Left lung (tissue), 4 donors: ENCODE measurements at regions not wholly inside any gene's neighbourhood (a gene's known extent, or its start where the extent isn't known, plus 50 kb on each side); places are given as distances from the start of the nearest gene placed in this dataset.
A peak's percentile ranks its signal among the peaks of the same experiment; 100 is the strongest.

Experiments used
- ATAC-seq: fragments of 200-7000 bp; cut with Tn5 transposase; one replicate; pipeline ENCODE4 v1.9.1; 2020; ENCODE audit warnings: moderate library complexity
- DNase-seq, 4 donors: peaks; one replicate each; pipeline ENCODE4 v3.0.0-alpha.2; 2013 to 2020
- H3K27ac ChIP-seq, 2 donors: fragments of 200-600 bp; sonication (generic) in 1 of 2; one replicate each; pipeline versions ENCODE4 v1.5.0 to v1.8.0; 2020 to 2021
- H3K27me3 ChIP-seq, 2 donors: fragments of 200-600 bp; sonication (generic) in 1 of 2; one replicate each; pipeline versions ENCODE4 v1.5.0 to v1.8.0; 2020 to 2021
- H3K36me3 ChIP-seq, 2 donors: fragments of 200-600 bp; sonication (generic) in 1 of 2; one replicate each; pipeline versions ENCODE4 v1.5.0 to v1.8.0; 2020 to 2021
- H3K4me1 ChIP-seq, 2 donors: fragments of 200-600 bp; one replicate each; pipeline ENCODE4 v1.8.0; 2021
- H3K4me3 ChIP-seq, 2 donors: fragments of 200-600 bp; sonication (generic) in 1 of 2; one replicate each; pipeline versions ENCODE4 v1.5.0 to v1.8.0; 2020 to 2021; ENCODE audit warnings: mild to moderate bottlenecking in 1 of 2
- H3K9me3 ChIP-seq, 2 donors: fragments of 200-600 bp; sonication (generic) in 1 of 2; one replicate each; pipeline versions ENCODE4 v1.5.0 to v1.8.0; 2020 to 2021
- intact Hi-C, 2 donors: fragments of 100-400 bp; cut with DNase I; formaldehyde crosslinking; loops; one replicate each; pipeline versions ENCODE4 v1.11.2 to v1.14.2; 2022
- TF ChIP-seq, protein P1 (sequence below), 2 donors: fragments of 200-600 bp; sonication (generic) in 1 of 2; IDR thresholded peaks; one replicate each; pipeline versions ENCODE4 v1.5.0 to v1.8.0; 2021; ENCODE audit warnings: antibody characterized with exemption in 2 of 2
- donor health status: DM: no; HTN: yes; CAD: no.
- donor health status: DM: no; HTN: no; CAD: no.

DNA sequence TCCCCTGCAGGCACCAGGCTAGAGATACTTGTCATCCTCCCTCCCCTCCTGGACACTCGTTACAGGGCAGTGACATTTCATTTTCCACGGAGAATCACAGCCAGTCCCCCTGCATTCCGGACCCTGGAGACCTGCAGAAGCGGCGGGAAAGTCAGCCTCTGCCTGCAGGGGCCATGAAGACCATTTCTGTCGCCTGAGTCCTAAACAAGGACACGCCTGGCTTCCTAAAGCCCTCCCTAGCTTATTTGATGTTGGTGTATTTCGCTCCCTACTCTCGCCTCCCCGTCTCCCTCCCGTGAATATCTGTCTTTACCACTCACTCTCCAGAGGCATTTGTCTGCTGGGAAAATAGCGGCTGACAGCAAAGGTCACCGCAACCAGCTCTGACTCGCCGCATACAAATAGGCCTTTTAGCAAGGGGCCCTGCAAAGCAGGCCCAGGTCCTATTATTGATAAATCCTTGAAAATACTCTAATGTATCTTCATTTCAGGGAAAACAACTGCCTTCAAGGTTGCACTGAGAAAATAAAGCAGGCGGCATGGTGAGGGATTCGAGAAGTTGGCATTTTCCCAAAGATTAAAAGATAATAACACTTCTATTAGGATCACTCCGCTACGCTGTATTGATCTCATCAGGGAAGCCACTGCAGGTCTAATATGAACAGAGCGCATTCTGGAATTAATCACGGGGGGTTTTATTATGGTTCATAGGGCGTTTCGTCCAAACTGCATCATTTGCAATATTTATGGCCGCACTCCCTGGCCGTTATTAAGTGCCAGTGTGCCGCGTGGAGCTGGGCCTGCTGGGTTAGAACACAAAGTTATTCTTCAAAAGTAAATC is 447.1 kb upstream of the CDH5 start:
- H3K27me3 ChIP-seq: peaks cover 0 to 8% of the 10 kb centered on the region in 2 donors
- no peak for DNase-seq
- no peaks in the 10 kb centered on the region for H3K4me1 ChIP-seq
- no peak overlapping the region for H3K27ac ChIP-seq
- ATAC-seq: no peak
- intact Hi-C loops: no loop called here
- H3K4me3 ChIP-seq: no peak overlapping the region
- no peaks in the 10 kb centered on the region for H3K36me3 ChIP-seq
- TF ChIP-seq, protein P1, sequence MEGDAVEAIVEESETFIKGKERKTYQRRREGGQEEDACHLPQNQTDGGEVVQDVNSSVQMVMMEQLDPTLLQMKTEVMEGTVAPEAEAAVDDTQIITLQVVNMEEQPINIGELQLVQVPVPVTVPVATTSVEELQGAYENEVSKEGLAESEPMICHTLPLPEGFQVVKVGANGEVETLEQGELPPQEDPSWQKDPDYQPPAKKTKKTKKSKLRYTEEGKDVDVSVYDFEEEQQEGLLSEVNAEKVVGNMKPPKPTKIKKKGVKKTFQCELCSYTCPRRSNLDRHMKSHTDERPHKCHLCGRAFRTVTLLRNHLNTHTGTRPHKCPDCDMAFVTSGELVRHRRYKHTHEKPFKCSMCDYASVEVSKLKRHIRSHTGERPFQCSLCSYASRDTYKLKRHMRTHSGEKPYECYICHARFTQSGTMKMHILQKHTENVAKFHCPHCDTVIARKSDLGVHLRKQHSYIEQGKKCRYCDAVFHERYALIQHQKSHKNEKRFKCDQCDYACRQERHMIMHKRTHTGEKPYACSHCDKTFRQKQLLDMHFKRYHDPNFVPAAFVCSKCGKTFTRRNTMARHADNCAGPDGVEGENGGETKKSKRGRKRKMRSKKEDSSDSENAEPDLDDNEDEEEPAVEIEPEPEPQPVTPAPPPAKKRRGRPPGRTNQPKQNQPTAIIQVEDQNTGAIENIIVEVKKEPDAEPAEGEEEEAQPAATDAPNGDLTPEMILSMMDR (IDR thresholded peaks at IDR 0.05): no peak
- H3K9me3 ChIP-seq: no peaks in the 10 kb centered on the region

- TF ChIP-seq, protein P1 (IDR thresholded peaks at IDR 0.05): no peak
- no peak for DNase-seq
- Histone ChIP-seq H3K27ac (no peak overlapping the region), H3K4me1 (no peaks in the 10 kb centered on the region), H3K27me3 (peaks cover 0 to 8% of the 10 kb centered on the region in 2 donors), H3K4me3 (no peak overlapping the region), H3K9me3 (no peaks in the 10 kb centered on the region), H3K36me3 (no peaks in the 10 kb centered on the region)
- no peak for ATAC-seq
- intact Hi-C loops: no loop called here
Measured at GRCh38 chr16:65917466-65917865, 449.0 kb upstream of the CDH5 start.

- H3K27ac ChIP-seq: no peak overlapping the region
- H3K36me3 ChIP-seq: no peaks in the 10 kb centered on the region
- ATAC-seq (no peak), DNase-seq (no peak)
- H3K9me3 ChIP-seq: no peaks in the 10 kb centered on the region
- no peak overlapping the region for H3K4me3 ChIP-seq
- intact Hi-C loops: no loop called here
- no peaks in the 10 kb centered on the region for H3K4me1 ChIP-seq
- TF ChIP-seq, protein P1 (IDR thresholded peaks at IDR 0.05): no peak
- peaks cover 0 to 8% of the 10 kb centered on the region in 2 donors for H3K27me3 ChIP-seq
Measured at GRCh38 chr16:65916995-65917394, 449.5 kb upstream of the CDH5 start.

GRCh38 chr16:65910291-65910690 is 456.2 kb upstream of the CDH5 start:
- TF ChIP-seq, protein P1 (IDR thresholded peaks at IDR 0.05): no peak
- ATAC-seq (no peak), DNase-seq (no peak)
- Histone ChIP-seq H3K4me3 (no peak overlapping the region), H3K27ac (no peak overlapping the region), H3K27me3 (no peaks in the 10 kb centered on the region), H3K36me3 (no peaks in the 10 kb centered on the region), H3K4me1 (no peaks in the 10 kb centered on the region), H3K9me3 (no peaks in the 10 kb centered on the region)
- intact Hi-C loops: no loop called here

DNA sequence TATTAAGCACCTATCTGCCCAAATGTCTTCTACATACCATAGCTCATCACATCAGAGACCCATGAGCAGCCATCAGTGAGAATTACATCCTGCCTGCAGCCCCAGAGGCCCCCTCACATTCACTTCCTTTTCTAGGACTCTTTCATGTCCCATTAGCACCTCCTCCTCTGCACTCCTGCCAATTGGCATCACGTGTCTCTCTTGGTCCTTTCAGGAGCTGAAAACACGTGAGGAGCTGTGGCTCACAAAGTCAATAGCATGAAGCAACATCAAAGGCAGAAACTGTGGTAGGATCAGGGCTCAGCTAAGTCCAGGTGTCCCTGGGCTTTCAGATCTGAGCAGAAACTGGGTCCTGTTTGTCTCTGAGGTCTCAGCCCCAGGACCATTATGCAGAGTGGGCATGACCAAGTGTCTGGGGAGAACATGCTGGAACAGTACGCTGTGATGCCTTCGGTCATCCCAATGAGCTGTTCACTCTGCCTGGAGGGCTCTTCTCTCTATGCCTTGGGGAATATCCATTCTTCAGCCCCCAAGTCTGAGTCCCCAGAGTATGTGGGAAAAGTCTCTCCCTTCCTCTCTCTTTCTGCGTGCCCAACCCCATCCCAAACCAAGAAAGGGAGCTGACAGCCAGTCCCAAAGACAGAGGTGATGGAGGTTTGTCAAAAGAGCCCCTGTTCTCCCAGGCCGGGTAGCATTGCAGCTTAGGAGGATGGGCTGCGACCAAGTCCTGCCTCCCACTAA is 457.0 kb upstream of the CDH5 start:
- H3K27me3 ChIP-seq: no peaks in the 10 kb centered on the region
- ATAC-seq (no peak), DNase-seq (peak in 1 of 4 donors; percentile 29)
- TF ChIP-seq, protein P1 (IDR thresholded peaks at IDR 0.05): no peak
- intact Hi-C loops: no loop called here
- no peak overlapping the region for H3K4me3 ChIP-seq
- no peak overlapping the region for H3K27ac ChIP-seq
- no peaks in the 10 kb centered on the region for H3K4me1 ChIP-seq
- no peaks in the 10 kb centered on the region for H3K36me3 ChIP-seq
- H3K9me3 ChIP-seq: no peaks in the 10 kb centered on the region
